Ureter (tissue), 1 donor: ENCODE measurements at regions not wholly inside any gene's neighbourhood (a gene's known extent, or its start where the extent isn't known, plus 50 kb on each side); places are given as distances from the start of the nearest gene placed in this dataset.

Experiments used
- DNase-seq: peaks from one replicate; pipeline ENCODE4 v3.0.0-alpha.2; 2020; ENCODE audit warnings: low spot score
- donor health status: DM: yes; HTN: yes; CAD: no.

- peak; percentile 9 for DNase-seq
These were observed 256.6 kb downstream of the DLL1 start for GRCh38 chr6:170034294-170034693.

DNA sequence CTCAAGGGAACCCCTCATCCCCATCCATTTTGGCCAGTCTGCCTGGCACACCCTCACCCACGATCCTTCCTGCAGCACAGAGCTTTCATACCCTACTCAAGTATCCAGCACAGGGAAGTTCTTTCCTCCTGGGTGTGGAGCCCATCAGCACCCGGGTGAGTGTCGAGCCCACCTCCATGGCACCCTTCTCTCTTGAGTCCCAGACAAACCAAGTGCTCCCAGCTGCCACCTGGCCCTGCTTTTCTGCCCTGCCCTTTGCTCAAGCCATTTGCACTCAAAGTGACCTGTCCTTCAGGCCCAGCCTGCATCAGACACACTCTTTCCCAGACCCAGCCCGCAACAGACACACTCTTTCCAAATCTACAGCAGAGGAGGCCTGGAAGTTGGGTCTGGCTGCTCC lies 257.2 kb downstream of the DLL1 start:
- peak; percentile 34 for DNase-seq

DNA sequence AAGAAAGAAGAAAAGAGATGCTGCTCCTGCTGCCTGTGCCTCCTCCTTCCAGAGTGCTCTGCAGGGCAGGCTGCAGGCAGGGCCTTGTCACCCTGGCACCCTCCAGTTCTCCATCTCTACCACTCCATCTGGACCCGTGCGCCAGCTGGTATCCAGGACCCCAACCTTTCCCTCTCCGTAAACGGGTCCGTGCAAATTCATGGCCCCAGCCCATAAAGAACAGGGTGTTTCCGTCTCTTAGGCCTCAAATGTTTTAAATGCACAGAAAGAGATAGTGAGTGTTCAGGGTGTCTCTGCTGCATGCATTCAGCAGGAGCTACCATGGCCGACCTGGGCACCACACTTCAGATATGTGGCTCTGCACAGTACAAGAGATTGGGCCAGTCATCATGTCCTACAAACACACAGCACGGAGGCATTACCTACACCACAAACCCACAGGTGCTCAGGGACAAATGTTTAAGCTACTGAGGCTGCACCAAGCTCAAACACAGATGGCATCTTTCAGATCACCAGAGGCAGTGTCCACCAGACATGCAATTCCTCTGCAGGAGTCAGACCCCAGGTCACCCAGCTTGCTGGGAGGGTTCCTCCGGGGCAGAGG lies 258.1 kb downstream of the DLL1 start:
- peak; percentile 33 for DNase-seq

- peak; percentile 25 for DNase-seq
These were observed 258.7 kb downstream of the DLL1 start for GRCh38 chr6:170032197-170032596.

- DNase-seq: peak; percentile 38
These were observed 259.2 kb downstream of the DLL1 start for GRCh38 chr6:170031684-170032121.

DNA sequence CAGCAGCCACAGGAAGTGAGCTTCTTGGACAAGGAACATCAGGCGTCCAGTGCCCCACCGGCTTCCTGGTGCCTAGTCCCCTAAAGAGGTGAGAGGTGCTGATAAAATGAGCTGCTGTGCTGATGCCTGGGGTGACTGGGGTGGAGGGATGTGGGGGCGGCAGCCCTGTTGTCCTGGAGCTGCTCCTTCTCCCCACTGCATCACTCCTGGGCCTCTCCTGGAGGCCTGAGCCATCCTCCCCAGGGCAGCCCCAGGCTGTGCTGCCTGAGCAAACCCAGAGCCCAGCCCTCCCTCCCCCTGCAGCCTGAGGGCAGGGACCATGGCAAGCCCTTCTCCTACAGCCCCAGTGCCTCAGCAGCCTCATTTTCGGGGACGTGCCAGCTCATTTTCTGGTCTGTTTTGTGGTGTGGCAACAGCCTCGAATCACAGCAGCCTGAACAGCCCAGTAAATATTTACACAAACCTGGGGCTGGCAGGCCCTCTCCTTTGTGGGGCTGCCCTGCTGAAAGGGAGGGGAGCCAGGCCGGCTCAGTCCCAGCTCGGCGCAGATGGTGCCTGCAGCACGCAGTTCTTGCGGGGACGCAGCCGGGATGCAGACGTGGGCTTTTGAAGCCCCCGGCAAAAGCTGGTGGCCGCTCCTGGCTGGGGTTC lies 259.9 kb downstream of the DLL1 start:
- peak; percentile 57 for DNase-seq

- no peak for DNase-seq
These were observed 260.5 kb downstream of the DLL1 start for GRCh38 chr6:170030284-170030815.

DNA sequence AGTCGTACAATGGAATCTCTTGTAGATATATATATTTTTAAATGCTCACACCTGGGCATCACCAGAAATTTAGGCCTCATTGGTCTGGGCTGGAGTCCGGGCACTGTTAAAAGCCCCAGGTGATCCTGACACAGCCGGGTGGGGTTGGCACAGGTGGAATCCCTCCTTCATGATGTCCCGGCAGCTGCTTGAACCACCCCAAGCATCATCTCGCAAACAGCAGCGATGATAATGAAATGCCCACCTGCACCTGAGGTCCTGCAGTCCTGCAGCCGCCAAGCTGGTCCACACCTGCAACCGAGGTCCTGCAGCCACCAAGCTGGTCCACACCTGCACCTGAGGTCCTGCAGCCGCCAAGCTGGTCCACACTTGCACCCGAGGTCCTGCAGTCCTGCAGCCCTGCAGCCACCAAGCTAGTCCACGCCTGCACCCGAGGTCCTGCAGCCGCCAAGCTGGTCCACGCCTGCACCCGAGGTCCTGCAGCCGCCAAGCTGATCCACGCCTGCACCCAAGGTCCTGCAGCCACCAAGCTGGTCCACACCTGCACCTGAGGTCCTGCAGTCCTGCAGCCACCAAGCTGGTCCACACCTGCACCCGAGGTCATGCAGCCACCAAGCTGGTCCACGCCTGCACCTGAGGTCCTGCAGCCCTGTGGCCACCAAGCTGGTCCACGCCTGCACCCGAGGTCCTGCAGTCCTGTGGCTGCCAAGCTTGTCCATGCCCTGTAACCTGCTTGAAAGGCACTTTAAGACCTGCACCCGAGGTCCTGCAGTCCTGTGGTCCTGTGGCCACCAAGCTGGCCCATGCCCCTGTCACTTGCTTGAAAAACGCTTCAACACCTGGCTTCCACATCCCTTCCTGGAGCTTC lies 261.2 kb downstream of the DLL1 start:
- DNase-seq: peak; percentile 30

DNA sequence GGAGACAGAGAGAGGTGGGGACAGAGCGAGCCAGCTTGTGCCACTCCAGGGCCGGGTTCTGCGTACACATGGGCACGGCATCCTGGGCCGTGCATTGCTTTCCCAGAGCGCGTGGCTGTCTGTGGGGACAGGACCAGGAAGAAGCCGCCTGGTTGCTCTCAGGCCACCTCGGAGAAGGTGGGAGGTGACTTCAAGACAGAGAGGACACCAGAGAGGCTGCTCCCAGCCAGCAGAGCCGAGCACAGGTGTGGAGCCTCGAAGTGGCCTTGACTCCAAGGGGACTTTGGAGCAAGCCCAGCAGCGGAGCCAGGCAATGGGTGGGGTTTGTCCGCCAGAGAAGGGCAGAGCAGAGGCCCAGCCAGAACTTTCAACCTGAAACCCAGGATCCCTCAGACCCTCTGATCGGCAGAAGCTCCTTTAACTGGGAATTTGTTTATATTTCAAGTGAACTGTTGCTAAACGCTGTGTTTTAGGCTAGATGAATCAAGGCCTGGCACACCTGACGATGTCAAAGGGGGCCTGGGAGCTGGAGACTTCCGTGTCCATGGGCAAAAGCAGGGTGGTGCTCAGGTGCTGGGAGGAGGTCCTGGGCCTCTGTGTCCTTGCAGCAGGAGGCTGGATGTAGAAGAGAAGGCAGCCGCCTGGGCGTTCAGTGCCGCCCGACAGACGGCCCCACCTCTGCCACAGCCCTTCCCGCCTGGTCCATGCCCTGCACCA lies 262.1 kb downstream of the DLL1 start:
- peak; percentile 40 for DNase-seq

- peak; percentile 24 for DNase-seq
These were observed 263.2 kb downstream of the DLL1 start for GRCh38 chr6:170027647-170028043.

DNA sequence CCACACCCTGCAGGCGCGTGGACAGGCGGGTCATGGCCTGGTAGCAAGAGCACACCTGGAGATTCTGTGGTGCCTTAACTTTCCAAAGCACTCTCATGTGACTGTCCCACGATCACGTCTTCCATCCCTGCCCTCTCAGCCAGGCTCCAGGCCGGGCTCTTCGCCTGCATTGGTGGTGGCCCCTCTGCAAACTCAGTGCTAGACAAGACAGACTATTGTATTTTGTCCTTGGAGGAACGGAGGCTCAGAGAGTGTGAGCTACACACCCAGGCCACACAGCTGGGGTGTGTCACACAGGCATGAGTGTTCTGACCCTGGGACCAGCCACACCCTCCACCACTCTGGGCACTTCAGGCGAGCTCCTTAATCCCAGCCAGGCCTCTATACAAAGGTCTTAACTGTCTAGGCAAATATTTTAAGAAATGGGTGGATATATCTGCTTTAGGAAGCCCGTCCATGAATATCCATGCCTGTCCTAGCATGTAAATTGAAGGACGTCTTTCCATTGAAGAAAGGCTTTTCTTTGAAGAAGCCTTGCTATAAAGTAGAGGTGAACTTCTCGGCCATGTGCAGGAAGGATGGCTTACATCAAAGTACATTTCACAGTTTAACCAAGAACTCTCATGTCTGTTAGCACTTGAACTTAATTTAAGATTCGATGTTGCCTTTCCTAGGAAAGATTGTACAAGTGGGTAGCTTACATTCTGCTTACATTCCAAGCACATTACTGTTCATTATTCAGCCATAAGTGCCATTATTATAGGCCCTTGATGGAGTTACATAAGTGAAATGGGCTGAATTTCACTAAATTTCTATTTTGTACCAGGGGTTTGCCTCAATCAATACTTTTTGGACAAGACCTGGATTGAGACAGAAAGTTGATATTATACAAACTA lies 263.9 kb downstream of the DLL1 start:
- DNase-seq: no peak

DNA sequence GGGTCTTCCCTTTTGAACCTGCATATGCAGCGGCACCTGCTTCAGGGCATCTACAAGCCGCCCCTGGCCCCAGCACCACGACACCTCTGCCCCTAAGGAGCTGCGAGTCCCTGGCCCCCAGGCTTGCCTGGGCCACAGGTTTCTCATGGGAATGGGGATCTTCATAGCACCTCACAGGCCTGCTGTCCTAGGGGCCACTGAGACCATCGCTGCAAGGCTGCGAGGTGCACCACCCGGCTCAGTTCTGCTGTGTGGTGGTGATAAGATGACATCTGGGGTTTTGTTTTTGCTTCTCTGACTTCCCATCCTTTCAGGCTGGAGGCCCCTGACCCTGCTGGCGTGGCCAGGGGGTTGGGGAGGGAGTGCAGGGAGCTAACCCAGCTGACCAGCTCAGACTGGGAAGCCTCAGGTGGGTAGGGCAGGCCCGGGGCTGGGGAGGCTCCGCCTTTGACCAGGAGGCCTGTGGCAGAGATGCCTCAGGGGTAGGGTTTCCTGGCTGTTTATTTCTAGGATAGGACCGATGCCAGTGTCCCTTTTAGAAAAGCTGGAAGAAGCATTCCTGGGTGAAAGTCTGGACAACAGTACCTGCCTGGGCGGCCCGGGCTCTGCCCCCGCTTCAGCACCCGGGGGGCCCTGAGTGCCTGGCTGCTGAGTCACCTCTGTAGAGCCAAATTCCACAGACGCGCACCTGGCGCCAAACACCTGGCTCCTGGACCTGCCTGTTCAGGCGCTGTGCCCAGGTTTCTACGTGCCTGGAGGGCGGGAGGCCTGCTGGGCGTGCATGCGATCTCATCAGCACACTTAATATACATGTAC lies 264.7 kb downstream of the DLL1 start:
- peak; percentile 78 for DNase-seq

DNA sequence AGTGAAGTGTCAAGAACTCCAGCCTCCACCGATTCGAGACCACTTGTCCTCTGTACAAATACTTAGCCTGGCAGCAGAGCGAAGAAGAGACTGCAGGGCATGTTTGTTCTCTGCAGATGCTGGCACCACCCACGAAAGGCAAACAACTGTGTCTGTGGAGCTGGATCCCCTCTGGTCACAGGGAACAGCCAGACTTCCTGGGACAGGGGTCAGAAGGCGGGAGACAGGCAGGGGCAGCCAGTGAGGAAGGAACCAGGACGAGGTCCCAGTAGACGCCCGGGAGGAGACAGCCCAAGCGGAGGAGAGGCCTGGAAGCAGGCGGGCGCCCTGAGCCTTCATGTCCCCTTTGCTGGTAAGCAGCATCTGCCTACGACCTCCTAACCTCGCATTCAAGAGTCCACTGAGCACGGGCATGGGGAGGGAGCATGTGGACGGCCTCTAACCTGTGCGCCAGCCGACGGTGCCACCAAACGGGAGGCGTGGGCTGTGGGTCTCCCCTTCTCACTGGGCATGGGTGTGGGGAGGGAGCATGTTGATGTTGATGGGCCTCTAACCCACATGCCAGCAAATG lies 265.5 kb downstream of the DLL1 start:
- no peak for DNase-seq

DNA sequence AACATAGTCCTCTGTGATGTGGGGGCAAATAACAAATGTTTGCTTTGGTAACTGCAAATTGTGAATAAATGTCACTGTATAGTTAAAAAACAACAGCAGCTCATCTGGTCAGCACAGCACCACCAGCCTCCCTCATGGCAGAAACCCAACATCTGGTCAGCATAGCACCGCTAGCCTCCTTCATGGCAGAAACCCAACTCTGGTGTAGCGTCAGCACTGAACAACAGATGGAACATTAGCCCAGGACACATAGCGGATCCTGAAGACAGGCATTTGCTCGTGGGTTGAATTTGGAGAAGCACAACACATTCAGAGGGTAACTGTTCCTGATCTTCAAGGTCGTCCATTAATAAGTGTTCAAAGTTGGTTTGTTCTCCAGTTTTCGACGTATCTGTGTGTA lies 265.9 kb downstream of the DLL1 start:
- DNase-seq: no peak

- no peak for DNase-seq
These were observed 267.0 kb downstream of the DLL1 start for GRCh38 chr6:170023620-170024521.

GRCh38 chr6:170022827-170023619 lies 267.9 kb downstream of the DLL1 start:
- no peak for DNase-seq

- DNase-seq: no peak
These were observed 268.6 kb downstream of the DLL1 start for GRCh38 chr6:170022291-170022722.

- DNase-seq: no peak
These were observed 269.3 kb downstream of the DLL1 start for GRCh38 chr6:170021579-170021978.
